ENCODE measurements at regions not wholly inside any gene's neighbourhood (a gene's known extent, or its start where the extent isn't known, plus 50 kb on each side); places are given as distances from the start of the nearest gene placed in this dataset.
"Not testable (repeated sequence)": the region's sequence is repeated elsewhere in the genome, so short reads cannot be mapped to it uniquely, and the experiment has no call there.

DNA sequence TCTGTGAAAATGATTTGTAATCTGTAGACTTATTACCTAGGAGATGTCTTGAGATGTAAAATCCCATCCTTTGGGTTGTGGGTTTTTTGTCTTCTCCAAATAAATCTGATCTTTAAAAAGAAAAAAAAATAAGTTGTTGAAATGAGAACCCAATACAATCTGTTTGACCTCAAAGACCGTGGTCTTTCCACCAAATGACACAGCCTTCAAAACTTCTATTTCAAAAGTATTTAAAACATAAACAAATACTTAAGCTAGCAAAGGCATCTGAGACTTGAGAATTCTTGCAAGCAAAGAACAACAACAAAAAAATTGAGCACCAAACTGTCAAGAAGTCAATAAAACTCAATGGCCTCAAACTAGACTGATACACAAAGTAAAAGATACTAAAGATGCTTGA lies 67.9 kb upstream of the HECW1 start:
- no peak for DNase-seq (ENCODE audit: low spot score)

DNA sequence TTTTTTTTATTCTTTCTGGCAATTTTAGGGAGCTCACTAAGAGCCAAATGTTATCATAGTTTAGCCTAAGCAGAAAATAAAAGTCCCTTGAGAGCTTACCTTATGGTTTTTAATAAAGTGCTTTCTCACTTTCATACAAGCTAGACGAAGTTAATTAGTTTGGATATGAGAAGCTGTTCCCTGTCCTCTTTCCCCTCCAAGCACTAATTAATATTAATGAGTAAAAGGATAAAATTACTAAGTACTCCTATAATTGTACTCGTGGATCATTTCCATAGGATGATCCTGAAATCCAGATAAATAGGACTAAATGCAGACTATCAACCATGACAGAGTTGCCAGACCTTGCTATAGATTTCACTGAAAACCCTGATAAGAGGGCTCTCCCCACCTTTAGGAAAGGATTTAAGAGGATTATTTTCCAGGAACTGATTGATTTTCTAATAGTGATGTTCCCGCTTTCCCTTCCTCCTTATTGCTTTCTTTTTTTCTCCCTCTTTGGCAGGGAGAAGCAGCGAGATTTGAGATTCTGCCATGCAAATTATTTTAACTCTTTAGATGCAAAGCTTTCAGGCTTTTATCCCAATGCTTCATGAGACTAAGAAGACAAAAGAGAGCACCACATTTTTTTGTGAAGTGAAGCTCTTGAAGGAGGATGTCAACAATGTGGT lies 58.3 kb upstream of the HECW1 start:
- DNase-seq (ENCODE audit: low spot score) = no peak

DNA sequence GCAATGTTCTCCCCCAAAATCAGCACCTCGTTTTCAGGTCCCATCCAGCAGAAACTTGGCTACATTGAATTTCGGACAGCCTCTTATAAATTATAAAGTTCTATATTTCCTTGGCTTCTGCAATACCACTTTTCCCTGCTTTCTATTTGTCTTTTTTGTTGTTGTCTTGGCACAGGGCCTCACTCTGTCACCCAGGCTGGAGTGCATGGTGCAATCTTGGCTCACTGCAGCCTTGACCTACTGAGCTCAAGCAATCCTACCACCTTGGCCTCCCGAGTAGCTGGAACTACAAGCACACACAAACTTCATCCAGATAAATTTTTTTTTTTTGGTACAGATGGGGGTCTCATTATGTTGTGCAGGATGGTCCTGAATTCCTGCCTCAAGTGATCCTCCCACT lies 55.3 kb upstream of the HECW1 start:
- DNase-seq (ENCODE audit: low spot score) = no peak

DNA sequence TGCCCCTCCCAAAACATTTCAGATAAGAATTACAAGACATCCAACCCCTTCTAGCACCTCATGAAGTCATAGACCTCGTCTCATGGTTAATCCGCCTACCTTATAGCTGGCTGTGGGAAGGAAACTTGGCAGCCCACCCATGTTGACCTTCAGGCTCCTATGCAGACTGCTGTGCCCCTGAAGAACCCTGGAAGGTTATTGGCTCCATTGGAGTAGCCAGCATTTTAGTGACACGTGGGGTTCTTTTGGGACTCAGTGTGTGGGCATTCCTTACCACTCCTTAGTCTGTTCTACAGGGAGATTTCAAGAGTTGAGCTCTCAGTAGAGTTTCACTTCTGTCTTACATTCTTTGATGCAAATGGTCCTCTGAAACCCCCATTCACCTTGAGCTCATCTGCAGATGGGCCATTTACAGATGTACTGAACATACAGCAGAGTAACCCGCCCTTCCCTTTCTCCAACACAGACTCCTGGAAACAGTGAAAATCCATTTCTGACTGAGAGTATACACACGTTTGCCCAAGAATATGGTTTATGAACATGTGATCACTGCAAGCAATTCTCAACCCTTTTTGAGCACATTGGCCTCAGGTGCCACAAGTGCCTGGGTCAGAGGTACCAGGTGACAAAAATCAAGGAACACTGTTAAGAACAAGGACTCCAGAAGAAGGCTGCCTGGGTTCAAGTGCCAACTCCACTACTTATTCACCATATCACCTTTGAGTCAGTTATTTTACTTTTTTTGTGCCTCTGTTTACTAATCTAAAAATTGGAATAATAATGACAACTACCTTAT lies 54.0 kb upstream of the HECW1 start:
- no peak for DNase-seq (ENCODE audit: low spot score)

DNA sequence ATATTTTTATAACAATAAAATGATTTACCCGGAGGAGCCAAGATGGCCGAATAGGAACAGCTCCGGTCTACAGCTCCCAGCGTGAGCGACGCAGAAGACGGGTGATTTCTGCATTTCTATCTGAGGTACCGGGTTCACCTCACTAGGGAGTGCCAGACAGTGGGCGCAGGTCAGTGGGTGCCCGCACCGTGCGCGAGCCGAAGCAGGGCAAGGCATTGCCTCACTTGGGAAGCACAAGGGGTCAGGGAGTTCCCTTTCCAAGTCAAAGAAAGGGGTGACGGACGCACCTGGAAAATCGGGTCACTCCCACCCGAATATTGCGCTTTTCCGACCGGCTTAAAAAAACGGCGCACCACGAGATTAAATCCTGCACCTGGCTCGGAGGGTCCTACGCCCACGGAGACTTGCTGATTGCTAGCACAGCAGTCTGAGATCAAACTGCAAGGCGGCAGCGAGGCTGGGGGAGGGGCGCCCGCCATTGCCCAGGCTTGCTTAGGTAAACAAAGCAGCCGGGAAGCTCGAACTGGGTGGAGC lies 53.3 kb upstream of the HECW1 start:
- DNase-seq (ENCODE audit: low spot score) = not testable (repeated sequence)
